Transverse colon (tissue), 4 donors: ENCODE measurements at regions not wholly inside any gene's neighbourhood (a gene's known extent, or its start where the extent isn't known, plus 50 kb on each side); places are given as distances from the start of the nearest gene placed in this dataset.
A peak's percentile ranks its signal among the peaks of the same experiment; 100 is the strongest.

Source experiments
- EP300 ChIP-seq: sonication (generic); formaldehyde crosslinking; IDR thresholded peaks from one replicate; pipeline ENCODE4 v1.6.1; 2017; ENCODE audit warnings: antibody characterized with exemption, low read depth
- POLR2A ChIP-seq: fragments of 450-650 bp; IDR thresholded peaks from one replicate; pipeline ENCODE4 v1.6.1; 2016; ENCODE audit warnings: antibody characterized with exemption, mild to moderate bottlenecking, moderate library complexity
- POLR2AphosphoS5 ChIP-seq, 3 donors: sonication (generic); formaldehyde crosslinking; IDR thresholded peaks; one replicate each; pipeline ENCODE4 v1.6.1; 2016; ENCODE audit warnings: antibody characterized with exemption in 3 of 3
- TF ChIP-seq, protein P1 (sequence below), 5 experiments: fragments of 200-600 bp in 3 of 5; fragments of 450-650 bp in 2 of 5; sonication (generic) in 3 of 5; IDR thresholded peaks; 1 replicate in 2 of 5; 2 replicates in 3 of 5; pipeline ENCODE4 v1.5.1; 2016 to 2017; ENCODE audit warnings: antibody characterized with exemption in 5 of 5, inconsistent platforms in 3 of 5, mild to moderate bottlenecking in 2 of 5, moderate library complexity in 1 of 5

DNA sequence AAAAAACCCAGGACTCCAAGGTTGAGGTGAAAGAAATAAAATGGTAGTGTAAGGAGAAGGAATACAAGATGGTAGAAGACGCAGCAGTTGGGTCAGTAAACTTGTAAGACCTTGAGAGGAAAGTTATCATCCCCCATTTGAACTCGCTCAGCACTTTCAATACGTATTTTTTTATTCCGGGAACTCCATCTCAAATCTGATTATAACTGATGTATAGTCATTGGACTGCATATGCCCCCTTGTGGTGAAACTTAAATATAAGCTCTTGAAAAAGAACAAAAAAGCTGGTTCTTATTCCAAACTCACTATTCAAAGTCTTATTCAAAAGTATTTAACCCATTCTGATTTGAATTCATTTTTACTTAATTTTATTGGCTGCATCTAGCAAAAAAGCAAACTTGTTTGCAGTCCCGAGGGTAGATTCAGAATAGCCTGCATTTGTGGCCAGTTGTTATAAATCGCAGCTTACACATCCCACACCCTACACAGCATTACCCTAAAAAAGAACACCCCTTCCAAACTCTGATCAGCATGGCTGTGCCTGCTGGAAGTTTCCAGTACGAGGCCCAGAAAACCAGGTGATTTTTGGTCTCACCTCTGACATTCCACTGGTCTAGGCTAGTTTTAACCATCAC is 118.0 kb downstream of the ESM1 start:
- TF ChIP-seq, protein P1, sequence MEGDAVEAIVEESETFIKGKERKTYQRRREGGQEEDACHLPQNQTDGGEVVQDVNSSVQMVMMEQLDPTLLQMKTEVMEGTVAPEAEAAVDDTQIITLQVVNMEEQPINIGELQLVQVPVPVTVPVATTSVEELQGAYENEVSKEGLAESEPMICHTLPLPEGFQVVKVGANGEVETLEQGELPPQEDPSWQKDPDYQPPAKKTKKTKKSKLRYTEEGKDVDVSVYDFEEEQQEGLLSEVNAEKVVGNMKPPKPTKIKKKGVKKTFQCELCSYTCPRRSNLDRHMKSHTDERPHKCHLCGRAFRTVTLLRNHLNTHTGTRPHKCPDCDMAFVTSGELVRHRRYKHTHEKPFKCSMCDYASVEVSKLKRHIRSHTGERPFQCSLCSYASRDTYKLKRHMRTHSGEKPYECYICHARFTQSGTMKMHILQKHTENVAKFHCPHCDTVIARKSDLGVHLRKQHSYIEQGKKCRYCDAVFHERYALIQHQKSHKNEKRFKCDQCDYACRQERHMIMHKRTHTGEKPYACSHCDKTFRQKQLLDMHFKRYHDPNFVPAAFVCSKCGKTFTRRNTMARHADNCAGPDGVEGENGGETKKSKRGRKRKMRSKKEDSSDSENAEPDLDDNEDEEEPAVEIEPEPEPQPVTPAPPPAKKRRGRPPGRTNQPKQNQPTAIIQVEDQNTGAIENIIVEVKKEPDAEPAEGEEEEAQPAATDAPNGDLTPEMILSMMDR (IDR thresholded peaks at IDR 0.05), result peak; percentile 65 to 74 (median 67)
- TF ChIP-seq EP300 (no peak), POLR2A (no peak), POLR2AphosphoS5 (IDR thresholded peaks at IDR 0.05) (no peak)
